CD4-positive, alpha-beta T cell treated with Interferon alpha-2 for 1 hour (primary cell): ENCODE measurements at regions not wholly inside any gene's neighbourhood (a gene's known extent, or its start where the extent isn't known, plus 50 kb on each side); places are given as distances from the start of the nearest gene placed in this dataset.

Experiments
- DNase-seq, 2 donors: peaks; one replicate each; pipeline ENCODE4 v3.0.0-alpha.2; 2020 to 2022

DNA sequence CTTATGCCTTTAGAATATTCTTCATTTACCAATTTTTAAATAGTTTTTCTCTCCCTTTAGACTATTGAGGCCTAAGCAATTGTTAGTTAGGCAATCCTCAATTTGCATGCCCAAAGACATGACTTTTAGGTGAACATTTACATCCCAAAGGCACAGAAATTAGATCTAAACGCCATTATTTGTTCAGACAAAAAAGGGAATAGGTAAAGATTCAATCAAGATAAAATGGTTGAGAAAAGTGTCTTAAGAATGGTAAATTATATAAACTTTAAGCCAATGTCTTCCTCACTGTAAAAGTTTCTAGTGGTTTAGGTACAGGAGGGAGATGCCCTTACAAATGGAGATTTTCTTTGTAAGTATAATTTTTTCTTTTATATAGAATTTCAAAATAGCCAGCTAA, 50.2 kb upstream of the MME start:
- no peak for DNase-seq

DNA sequence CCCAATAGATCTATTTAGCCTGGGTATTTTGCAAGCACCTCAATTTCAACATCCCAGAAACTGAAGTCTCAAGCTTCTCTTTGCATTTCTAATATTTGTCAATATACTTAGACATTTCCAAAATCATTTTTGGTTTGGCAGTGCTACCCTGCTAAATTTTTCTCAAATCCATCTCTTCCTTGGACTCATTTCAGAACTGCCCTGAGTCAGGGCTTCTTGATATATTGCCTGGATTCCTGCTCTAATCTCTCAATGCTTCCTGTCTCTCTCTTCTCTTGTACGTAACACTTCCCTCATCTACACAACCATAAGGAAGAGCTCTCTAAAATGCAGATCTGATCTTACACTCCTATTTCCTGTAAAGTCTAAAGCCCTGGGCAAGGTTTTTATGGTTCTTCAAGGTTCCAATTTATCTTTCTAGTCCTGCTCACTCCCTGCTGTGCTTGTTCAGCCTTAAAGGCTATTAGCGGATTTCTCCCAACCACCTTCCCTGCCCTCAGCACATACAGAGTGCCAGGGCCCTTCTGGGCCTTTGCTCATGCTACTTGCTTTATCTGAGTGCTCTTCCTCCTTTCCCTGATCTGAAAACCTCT, 53.0 kb upstream of the MME start:
- DNase-seq, result no peak

DNA sequence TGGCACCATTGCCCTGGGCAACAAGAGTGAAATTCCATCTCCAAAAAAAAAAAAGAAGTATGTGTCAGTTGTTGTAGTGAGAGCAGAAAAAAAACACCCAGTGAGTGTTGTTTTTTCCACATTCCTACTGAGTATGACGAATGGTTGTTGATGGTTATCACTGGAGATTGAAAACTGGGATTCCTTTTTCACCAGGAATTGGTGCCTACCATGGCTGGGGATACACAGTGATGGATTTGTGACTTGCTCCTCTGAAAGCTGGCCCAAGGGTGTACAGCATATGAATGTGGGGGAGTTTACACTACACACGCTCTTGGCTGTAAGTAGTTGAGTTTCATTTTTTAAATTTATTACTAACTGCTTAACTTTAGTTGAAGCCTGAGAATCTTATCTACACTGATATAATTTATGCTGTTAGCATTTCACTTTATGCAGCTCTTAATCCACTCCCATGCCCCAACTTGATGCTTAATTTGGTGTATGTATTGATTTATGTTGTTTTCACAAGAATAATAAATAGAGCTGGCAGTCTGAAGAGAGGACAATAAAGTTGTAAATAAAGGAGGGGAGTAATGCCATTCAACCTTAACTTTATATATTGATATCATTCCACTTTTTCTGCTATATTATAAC, 56.0 kb upstream of the MME start:
- no peak for DNase-seq

DNA sequence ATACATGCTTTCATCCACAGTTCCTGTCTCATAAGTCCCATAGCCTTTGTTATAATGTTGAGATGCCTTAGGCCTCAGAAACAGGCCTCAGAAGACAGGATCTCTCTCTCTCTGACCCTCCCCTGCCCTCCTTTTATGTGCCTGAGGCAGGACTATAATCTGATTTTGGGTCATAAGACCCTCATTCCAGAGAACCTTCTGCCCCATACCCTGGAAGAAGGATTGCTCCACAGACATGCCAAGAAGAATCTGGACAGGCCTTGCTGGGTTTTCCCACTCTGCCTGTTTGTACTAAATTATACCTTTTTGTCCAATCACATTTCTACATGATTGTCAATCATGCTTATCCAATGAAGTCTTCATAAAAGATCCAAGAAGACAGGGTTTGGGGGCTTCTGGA, 57.2 kb upstream of the MME start:
- DNase-seq, result no peak

DNA sequence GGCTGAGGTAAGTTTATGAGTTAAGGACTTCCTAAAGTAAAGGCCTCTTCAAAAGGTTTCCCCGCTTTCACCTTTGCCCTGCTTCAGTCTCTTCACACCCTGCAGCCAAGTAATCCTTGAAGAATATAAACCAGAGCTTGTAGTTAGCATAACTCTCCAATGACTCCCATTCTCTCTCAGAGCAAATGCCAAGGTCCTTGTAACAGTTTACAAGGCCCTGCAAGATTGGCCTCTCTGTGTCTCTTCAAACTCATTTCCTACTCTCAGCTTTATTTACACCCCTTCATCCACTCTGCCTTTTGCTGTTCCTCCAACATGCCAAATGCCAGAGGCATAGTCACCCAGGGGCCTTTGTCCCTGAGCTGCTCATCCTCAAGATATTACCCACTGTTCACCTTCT, 60.5 kb upstream of the MME start:
- DNase-seq, result no peak

DNA sequence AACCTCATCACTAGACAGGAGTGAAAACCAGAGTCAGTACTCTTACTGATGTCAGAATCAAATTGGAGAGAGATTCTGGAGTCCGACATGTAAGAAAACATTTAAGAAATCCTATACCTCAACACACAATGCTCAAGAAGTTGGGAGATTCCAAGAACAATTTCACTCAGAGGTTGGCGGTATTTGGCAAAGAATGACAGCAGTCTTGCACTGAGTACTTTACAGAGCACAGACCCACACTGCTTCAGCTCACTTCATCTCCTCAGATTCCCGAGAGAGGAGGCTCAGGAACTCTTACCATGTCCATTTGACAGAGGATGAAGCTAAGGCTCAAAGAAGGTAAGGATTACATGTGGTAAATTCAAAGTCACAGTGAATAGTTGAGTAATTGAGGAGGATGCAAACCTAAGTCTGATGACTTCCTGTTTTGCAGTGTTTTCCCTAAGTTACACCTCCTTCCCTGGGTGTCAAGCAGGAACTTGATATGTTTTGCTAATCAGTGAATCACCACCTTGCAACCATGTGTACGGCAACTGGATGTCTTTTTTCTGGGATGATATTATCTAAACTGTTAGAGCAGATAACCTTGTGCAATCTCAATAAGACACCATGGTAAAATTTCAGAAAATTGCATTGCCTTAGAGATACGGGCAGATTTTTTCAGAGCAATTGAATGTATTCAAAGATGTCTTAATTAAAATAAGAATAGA, 61.3 kb upstream of the MME start:
- no peak for DNase-seq

DNA sequence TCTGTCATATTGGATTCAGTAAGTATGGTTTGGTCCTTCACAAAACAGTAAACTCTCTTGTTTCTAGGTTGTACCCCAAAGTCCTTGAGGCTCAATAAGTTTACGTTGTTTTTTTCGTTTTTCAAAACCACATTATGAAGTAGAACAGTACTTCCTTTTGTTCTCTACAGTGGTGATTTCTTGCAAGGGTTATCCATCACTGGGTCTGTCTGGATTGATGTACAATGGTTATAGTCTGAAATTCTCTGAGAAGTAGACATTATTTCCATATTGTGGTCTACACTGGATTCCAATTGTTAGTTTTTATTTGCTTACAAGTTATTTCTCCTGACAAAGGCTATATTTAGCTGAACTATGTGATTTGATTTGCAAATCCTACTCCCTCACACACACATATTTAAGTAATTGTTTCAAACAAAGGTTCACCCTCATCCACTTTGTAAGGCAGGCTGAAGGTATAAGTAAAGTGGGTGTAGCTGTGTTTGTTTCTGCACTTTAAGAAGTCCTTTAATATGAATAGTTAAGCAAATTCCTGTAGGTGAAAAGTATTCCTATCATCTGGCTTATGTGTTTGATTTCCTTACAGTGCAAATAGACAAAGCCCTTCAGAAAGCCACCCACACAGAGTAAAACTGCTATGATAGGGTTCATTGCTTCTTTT, 64.2 kb upstream of the MME start:
- no peak for DNase-seq

DNA sequence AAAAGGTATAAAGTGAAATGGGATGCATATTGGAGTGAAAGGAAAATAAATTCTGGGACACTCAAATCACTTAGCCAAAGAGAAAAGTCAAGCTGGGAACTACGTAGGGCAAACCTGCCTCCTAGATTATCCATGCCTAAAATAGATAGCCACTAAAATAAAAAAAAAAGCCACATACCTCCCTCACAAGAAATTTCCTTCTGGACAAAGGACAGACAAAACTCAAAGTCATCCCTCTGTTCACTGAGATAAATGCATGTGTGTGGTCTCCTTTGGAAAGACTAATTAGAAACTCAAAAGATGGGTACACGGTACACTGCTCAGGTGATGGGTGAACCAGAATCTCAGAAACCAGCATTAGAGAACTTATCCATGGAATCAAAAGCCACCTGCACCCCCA, 65.2 kb upstream of the MME start:
- DNase-seq, result no peak

DNA sequence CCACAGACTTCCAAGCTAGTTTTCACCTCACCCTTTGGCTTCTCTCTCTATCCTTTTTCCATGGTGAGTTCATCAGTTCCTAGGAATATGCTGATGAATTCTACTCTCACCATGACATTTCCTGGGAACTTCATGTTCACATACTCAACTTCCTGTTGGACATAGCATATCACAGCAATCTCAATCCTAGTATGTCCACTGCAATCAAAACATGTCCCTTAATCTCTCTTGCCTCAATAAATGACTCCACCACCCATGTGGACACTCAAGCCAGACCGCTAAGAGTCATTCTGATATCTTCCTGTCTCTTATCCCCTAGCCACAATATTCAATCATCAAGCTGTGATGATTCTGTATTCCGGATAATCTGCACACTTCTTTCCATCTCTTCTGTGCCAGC, 66.7 kb upstream of the MME start:
- no peak for DNase-seq

DNA sequence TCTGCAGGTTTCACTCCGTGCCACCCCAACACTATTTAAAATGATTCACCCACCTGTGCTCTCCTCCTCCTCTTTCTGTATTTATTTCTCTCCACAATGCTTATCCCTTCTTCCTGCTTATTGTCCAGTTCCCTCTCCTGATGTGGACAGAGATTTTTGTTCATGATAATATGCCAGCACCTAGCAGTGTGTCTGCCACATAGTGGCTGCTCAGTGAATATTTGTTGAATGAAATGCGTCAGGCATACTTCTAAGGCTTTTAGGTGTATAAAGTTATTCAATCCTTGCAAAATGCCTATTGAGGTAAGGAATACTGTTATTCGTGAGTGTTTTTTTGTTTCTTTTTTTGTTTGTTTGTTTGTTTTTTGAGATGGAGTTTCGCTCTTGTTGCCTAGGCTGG, 67.5 kb upstream of the MME start:
- no peak for DNase-seq

DNA sequence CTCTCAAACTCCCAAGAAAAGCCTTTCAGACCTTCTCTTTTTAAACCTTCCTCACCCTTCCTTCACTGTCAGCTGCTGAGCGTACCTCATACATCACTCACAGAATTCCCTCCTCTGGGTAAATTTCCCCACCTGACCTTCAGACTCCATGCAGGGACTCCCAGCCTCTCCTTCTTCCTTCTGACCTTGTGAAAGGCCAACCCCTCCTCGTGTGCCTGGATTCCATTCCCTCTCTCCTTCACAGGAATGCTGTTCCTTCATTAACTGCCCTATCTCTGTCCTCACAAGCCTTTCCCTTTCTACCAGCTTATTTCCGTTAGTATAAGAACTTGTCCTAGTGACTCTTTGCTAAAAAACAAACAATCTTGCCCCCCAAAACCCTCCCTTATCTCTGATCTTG, 69.7 kb upstream of the MME start:
- DNase-seq, result no peak

DNA sequence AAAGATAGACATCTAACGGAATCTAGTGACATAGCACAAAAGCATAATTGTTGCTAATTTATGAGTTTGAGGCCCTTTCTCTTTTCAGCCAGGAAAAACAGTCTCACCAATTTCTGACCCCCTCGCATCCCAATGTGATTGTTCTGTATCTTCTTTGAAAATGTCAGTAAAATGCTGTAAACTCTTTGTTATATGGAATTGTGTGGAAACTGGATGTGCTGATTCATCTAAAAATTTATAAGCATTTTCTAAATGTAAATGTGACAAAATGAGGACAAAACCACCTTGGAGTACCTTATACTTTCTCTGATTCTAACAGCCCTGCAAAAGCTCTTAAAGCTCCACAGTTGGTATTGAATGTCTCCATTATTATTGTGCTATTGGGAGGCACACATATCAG, 70.9 kb upstream of the MME start:
- DNase-seq, result no peak

DNA sequence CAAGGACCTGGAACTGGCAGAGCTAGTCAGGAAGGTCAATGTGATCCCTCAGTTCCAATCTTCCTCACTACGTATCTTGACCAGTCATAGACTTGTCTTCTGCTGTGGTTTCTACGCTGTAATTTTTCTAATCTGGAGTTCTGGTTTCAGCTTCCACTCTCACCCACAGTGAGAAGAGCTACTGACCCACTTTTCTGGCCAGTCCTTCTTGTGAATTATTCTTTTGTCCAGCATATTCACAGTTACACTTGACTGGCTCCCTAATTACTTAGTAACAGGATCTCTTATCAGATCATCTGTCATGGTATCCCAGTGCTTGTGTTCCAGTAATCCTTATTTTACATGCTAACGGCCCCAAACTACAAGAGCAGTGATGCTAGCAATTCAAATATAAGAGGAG, 72.4 kb upstream of the MME start:
- no peak for DNase-seq

DNA sequence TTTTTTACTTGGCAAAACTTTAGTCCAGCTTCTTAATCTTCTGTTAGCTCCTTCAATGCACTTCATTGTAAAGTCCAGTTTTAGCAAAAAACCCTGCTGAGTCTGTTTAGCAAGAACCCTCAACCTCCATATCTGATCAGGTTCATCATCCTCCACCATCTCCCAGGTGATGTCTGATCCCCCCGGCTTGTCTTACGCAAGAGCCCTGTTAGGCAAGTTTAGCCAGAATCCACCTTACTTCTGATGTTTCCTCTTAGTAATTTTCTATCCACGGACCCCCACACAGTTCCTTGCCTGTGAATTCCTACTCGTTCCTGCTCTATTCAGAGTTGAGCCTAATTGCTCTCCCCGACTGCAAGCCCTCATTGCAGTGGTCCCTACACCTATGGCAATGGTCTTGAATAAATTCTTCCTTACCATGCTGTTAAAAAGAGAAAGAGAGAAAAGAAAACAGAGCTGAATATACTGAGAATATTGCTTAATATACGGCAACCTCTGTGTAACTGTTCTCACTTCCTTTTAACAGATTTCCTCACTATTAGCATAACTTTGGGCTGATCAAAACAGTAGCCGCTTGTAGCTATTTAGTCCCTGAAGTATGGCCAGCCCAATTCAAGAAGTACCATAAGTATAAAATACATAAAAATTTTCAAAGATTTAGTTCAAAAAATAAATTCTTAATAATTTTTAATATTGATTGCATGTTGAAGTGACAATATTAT, 78.7 kb upstream of the MME start:
- DNase-seq, result no peak

DNA sequence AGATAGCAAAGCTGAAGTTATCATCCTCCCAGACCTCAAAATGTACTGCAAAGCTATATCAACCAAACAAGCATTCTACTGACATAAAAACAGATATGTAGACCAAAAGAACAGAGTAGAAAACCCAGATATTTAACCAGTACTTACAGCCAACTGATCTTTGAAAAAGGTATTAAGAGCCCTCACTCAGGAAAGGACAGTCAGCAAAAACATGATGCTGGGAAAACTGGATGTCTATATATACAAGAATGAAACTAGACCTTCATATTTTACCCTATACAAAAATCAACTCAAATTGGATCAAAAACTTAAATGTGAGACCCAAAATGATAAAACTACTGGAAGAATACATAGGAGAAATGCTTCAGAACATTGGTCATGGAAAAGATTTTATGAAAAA, 87.5 kb upstream of the MME start:
- no peak for DNase-seq

DNA sequence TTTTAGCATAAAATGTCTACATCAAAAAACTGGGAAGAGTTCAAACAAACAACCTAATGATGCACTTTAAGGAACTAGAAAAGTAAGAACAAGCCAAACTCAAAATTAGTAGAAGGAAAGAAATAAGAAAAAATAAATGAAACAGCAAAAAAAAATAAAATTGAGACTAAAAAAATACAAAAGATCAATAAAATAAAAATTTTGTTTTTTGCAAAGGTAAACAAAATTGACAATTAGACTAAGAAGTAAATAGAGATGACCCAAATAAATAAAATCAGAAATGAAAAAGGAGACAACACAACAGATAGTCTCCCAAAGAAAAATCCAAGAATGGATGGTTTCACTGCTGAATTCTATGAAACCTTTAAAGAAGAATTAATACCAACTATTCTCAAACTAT, 89.6 kb upstream of the MME start:
- no peak for DNase-seq

DNA sequence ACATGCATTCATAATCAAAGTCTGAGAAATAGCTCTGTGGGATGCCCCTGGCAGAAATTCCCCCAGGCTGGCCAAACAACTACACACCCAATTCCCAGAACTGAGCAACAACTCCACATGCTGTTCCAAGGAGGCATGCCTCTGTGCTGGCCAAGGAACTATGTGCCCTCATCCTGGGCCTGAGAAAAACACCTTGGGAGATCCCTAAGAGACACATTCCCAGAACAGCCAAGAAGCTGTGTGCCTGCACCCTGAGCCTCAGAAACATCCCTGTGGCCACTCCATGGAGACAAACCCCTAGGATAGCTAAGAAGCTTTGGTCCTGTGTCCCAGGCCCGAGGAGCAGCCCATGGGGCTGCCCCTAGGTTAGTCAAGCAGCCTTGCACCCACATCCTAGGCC, 92.3 kb upstream of the MME start:
- no peak for DNase-seq

DNA sequence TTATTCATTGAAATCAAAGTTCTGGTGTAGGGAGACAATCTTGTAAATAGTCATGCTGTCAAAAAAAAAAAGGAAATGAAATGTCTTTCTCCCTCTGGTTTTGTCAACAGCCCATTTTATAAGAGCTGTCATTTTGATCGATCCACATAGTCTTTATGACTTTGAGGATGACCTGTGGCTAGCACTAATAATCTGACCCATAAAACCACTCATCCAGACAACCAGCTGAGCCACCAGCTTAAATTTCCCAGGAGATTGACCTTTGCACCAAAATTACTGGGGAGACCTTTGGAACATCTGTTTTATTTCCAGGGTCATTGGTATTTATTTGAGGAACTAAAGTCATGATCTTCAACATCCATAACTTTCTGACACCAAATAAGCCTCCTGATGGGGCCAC, 98.5 kb upstream of the MME start:
- no peak for DNase-seq

DNA sequence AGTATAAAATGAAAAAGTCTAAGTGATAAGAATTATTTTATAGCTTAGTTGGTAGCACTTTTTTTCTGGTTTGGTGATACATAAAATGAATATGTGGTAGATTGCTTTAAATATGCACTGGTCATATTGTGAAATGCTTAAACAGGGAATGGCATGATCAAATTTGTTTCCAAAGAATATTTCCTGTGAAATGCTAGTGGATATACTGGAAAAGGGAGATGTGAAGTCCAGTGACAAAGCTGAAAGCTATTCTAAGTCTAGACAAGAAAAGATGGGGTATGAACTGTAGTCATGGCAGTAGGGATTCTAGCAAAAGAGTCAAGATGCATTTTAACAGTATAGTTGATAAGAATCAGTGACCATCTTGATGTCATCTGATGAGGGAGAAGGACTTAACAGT, 98.9 kb upstream of the MME start:
- DNase-seq, result no peak

DNA sequence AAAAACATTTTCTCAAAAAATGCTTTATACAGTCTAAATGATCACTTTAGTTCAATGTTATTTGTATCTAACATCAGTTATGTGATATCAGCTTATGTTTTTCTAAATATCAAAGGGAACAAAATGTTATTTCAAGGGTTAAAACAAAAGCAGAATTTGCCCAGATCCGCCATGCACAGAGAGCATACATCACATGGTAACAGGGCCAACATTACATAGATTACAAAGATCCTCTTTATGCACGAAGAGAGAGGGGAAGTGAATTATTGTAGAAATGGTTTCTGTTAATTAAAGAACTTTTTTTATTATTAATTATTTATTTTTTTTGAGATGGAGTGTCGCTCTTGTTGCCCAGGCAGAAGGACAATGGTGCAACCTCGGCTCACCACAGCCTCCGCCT, 100.8 kb upstream of the MME start:
- no peak for DNase-seq

DNA sequence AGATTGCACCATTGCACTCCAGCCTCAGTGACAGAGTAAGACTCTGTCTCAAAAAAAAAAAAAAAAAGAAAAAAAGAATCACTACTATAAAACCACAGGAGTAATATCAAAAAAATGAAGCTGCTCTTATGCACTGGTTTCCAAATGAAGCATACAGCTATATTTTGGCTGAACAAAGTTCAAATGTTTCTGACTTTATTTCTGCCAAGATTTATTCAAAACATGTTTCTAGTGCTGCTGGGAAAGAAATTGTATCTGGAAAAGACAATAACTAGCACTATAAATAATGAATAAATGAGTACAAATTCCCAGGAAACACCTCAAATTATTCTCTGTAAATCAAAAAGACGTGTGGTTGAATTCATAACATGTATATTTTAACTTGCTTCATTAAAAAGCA, 102.5 kb upstream of the MME start:
- no peak for DNase-seq

DNA sequence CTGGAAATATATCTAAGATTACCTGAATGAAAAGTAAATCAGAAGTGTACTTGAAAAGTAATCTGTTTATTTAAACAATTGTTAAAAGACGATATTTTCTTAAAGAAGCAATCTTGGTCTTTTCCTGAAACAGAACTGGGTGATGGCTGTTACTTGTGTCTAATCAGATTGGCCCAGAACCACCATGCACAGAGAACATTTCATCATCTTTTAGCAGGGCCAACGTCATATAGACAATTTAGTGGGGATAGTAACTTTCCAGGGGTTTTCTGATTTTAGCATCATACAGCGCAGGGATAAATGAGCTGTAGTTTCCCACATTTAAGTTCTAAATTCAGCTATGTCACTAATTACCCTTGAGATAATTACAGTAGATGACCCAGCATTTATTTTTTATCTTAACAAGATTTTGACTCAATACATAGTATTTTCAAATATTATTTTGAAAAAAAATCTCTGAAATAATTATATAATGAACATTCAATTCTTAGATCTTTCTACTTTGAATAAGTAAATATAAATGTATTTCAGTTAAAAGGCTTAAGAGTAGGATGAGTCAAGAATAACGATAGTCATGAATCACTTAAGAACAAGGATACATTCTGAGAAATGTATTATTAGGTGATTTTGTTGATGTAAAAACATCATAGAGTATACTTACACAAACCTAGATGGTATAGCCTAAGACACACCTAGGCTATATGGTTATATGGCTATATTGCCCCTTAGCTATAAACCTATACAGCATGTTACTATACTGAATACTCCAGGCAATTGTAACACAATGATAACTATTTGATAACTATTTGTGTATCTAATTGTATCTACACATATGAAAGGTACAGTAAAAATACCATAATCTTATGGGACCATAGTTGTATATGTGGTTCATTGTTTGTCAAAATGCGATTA, 103.8 kb upstream of the MME start:
- no peak for DNase-seq

DNA sequence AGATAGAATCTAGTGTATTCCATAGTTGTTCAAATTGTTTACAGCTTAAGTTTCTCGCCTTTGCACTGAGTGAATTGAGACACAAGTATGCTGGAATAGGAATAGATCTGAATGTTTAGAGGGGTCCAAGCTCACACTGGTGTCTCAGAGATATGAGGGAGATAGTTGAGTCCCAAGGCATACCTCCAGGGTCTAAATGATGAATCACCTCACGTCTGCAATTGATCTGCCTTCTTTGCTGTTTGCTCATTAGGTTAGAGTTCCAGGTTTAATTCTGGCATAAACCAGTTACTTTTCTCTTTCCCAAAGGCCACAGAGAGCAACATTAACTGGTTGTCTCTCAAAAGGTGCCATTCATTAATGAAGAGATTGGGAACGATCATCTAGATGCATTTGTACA, 106.3 kb upstream of the MME start:
- DNase-seq, result no peak
